Liver (tissue), 3 donors: ENCODE measurements at regions not wholly inside any gene's neighbourhood (a gene's known extent, or its start where the extent isn't known, plus 50 kb on each side); places are given as distances from the start of the nearest gene placed in this dataset.

Experiments
- CTCF ChIP-seq: fragments of 150-350 bp; IDR thresholded peaks from 2 replicates; pipeline ENCODE4 v1.5.1; 2017; ENCODE audit warnings: improper control_type of control experiment, low read depth, low read length; ENCODE audit not compliant: missing input control
- REST ChIP-seq: IDR thresholded peaks from 2 replicates; pipeline ENCODE4 v1.6.1; 2016; ENCODE audit warnings: antibody characterized with exemption, mild to moderate bottlenecking
- TAF1 ChIP-seq: conservative IDR thresholded peaks from 2 replicates; pipeline ENCODE4 v1.6.1; 2016; ENCODE audit warnings: antibody characterized with exemption, mild to moderate bottlenecking
- donor health status: healthy.
- donor health status: healthy.

- no peak for TF ChIP-seq TAF1
- no peak for TF ChIP-seq REST
- no peak for TF ChIP-seq CTCF
Measured at GRCh38 chr4:19577097-19577496, 674.6 kb upstream of the SLIT2 start.
